GM12874 (cell line): ENCODE measurements at regions not wholly inside any gene's neighbourhood (a gene's known extent, or its start where the extent isn't known, plus 50 kb on each side); places are given as distances from the start of the nearest gene placed in this dataset.

Source experiments
- CTCF ChIP-seq: IDR thresholded peaks from 2 replicates; pipeline ENCODE4 v1.5.1; 2011; ENCODE audit warnings: low read depth, mild to moderate bottlenecking, control low read depth, low read length, moderate library complexity; ENCODE audit not compliant: insufficient read depth

- no peak for TF ChIP-seq CTCF
These were observed 692.5 kb downstream of the INHBA start for GRCh38 chr7:41010418-41010817.

- TF ChIP-seq CTCF = no peak
These were observed 695.1 kb downstream of the INHBA start for GRCh38 chr7:41007811-41008210.

GRCh38 chr7:41007351-41007751 is 695.5 kb downstream of the INHBA start:
- TF ChIP-seq CTCF = no peak

DNA sequence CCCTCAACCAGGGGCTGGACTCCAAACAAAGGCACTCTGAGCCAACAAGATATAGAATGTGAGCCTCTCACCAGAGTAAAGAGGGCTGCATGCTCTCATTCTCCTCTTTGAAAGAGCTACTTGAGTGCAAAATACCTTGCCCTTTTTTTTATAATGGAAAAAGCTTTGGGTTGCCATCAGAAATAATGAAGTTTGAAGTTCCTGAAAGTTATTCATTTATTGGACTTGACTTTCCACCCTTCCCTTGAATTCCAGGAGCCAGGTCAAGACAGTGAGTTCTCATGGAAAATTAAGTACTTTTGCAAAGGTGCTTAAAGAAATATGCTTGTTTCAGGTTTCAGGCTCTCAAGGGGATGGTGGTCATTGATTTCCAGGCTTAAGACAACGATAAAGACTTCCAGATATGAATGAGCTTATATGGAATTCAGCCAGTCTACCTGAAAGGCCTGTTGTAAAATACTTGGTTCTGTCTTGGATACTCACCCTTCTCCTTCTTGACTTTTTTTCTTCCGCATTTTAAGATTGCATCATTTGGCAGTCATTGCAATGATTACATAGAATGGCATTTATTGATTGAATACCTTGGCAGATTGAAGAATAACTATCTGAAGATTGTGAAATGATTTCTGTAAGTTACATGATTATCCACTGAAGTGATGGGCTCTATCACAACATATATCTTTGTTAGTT is 696.4 kb downstream of the INHBA start:
- TF ChIP-seq CTCF = no peak

- no peak for TF ChIP-seq CTCF
These were observed 697.5 kb downstream of the INHBA start for GRCh38 chr7:41005374-41005901.

GRCh38 chr7:41003977-41004376 is 698.9 kb downstream of the INHBA start:
- no peak for TF ChIP-seq CTCF

- TF ChIP-seq CTCF = no peak
These were observed 699.3 kb downstream of the INHBA start for GRCh38 chr7:41003611-41003940.
